Transverse colon (tissue), 4 donors: ENCODE measurements at regions not wholly inside any gene's neighbourhood (a gene's known extent, or its start where the extent isn't known, plus 50 kb on each side); places are given as distances from the start of the nearest gene placed in this dataset.

ENCODE experiments used
- EP300 ChIP-seq: sonication (generic); formaldehyde crosslinking; IDR thresholded peaks from one replicate; pipeline ENCODE4 v1.6.1; 2017; ENCODE audit warnings: antibody characterized with exemption, low read depth
- POLR2A ChIP-seq: fragments of 450-650 bp; IDR thresholded peaks from one replicate; pipeline ENCODE4 v1.6.1; 2016; ENCODE audit warnings: antibody characterized with exemption, mild to moderate bottlenecking, moderate library complexity
- POLR2AphosphoS5 ChIP-seq, 3 donors: sonication (generic); formaldehyde crosslinking; IDR thresholded peaks; one replicate each; pipeline ENCODE4 v1.6.1; 2016; ENCODE audit warnings: antibody characterized with exemption in 3 of 3
- TF ChIP-seq, protein P1 (sequence below), 5 experiments: fragments of 200-600 bp in 3 of 5; fragments of 450-650 bp in 2 of 5; sonication (generic) in 3 of 5; IDR thresholded peaks; 1 replicate in 2 of 5; 2 replicates in 3 of 5; pipeline ENCODE4 v1.5.1; 2016 to 2017; ENCODE audit warnings: antibody characterized with exemption in 5 of 5, inconsistent platforms in 3 of 5, mild to moderate bottlenecking in 2 of 5, moderate library complexity in 1 of 5

DNA sequence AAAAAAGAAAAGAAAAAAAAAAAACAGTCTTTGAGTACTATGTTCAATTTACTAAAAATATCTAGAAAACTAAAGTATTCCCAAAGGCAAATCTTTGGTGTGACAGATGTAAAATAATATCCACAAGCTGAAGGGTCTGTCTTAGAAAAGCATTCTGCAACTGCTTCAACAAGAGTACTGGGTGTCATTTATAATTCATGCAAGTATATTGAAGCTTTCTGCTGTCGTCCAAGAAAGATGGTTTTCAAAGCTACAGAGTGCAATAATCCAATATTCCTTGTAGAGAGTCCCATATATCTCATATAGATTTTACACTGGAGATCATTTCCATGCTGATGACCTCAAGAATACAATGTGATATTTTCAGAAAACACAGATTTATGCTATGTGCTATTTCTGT, 90.9 kb upstream of the SUCLG2 start:
- TF ChIP-seq, protein P1, sequence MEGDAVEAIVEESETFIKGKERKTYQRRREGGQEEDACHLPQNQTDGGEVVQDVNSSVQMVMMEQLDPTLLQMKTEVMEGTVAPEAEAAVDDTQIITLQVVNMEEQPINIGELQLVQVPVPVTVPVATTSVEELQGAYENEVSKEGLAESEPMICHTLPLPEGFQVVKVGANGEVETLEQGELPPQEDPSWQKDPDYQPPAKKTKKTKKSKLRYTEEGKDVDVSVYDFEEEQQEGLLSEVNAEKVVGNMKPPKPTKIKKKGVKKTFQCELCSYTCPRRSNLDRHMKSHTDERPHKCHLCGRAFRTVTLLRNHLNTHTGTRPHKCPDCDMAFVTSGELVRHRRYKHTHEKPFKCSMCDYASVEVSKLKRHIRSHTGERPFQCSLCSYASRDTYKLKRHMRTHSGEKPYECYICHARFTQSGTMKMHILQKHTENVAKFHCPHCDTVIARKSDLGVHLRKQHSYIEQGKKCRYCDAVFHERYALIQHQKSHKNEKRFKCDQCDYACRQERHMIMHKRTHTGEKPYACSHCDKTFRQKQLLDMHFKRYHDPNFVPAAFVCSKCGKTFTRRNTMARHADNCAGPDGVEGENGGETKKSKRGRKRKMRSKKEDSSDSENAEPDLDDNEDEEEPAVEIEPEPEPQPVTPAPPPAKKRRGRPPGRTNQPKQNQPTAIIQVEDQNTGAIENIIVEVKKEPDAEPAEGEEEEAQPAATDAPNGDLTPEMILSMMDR (IDR thresholded peaks at IDR 0.05) = no peak
- TF ChIP-seq POLR2A = no peak
- no peak for TF ChIP-seq EP300
- TF ChIP-seq POLR2AphosphoS5 (IDR thresholded peaks at IDR 0.05) = no peak
